AG04450 (cell line): ENCODE measurements at regions not wholly inside any gene's neighbourhood (a gene's known extent, or its start where the extent isn't known, plus 50 kb on each side); places are given as distances from the start of the nearest gene placed in this dataset.

Experiments
- CTCF ChIA-PET: fragments of 300-600, 350-600 bp; formaldehyde crosslinking; extraction: SDS; loops from one replicate; lab custom pipeline; 2022; ENCODE audit warnings: antibody characterized with exemption, inconsistent platforms; lab: Charles Lee
- POLR2A ChIA-PET: fragments of 350-600 bp; formaldehyde crosslinking; extraction: SDS; loops from one replicate; lab custom pipeline; 2021; ENCODE audit warnings: antibody characterized with exemption, inconsistent platforms; lab: Yijun Ruan, JAX
- DNase-seq: peaks from one replicate; pipeline ENCODE4 v3.0.0-alpha.2; 2011; ENCODE audit warnings: low read depth, low spot score
- H3K27ac ChIP-seq: one replicate; pipeline ENCODE4 v1.5.1; 2012; ENCODE audit warnings: low read depth, low read length, control low read depth
- H3K27me3 ChIP-seq: one replicate; pipeline ENCODE4 v1.6.0; 2012; ENCODE audit warnings: low read length; ENCODE audit not compliant: control insufficient read depth, insufficient read depth
- H3K4me3 ChIP-seq: 2 replicates; pipeline ENCODE4 v1.5.1; 2011; ENCODE audit warnings: mild to moderate bottlenecking, low read depth, low read length, control low read depth
- H3K9me3 ChIP-seq: 2 replicates; pipeline ENCODE4 v1.5.1; 2012; ENCODE audit warnings: low read length; ENCODE audit not compliant: control insufficient read depth, insufficient read depth
- TF ChIP-seq, protein P1 (sequence below): IDR thresholded peaks from 2 replicates; pipeline ENCODE4 v1.5.1; 2011; ENCODE audit warnings: low read depth, low read length, control low read depth, inconsistent platforms

DNA sequence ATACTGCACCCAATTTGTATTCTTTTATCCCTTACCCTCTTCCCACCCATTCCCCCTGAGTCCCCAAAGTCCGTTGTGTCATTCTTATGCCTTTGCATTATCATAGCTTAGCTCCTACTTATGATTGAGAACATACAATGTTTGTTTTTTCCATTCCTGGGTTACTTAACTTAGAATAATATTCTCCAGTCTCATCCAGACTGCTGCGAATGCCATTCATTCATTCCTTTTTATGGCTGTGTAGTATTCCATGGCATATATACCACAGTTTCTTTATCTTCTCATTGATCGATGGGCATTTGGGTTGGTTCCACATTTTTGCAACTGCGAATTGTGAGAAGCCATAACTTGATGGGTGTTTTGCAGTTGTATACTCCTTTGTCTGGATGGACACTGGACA lies 62.8 kb downstream of the FHIP1A start:
- no peak overlapping the region for H3K27ac ChIP-seq
- H3K27me3 ChIP-seq, result peaks cover 4% of the 10 kb centered on the region
- no peak overlapping the region for H3K4me3 ChIP-seq
- TF ChIP-seq, protein P1, sequence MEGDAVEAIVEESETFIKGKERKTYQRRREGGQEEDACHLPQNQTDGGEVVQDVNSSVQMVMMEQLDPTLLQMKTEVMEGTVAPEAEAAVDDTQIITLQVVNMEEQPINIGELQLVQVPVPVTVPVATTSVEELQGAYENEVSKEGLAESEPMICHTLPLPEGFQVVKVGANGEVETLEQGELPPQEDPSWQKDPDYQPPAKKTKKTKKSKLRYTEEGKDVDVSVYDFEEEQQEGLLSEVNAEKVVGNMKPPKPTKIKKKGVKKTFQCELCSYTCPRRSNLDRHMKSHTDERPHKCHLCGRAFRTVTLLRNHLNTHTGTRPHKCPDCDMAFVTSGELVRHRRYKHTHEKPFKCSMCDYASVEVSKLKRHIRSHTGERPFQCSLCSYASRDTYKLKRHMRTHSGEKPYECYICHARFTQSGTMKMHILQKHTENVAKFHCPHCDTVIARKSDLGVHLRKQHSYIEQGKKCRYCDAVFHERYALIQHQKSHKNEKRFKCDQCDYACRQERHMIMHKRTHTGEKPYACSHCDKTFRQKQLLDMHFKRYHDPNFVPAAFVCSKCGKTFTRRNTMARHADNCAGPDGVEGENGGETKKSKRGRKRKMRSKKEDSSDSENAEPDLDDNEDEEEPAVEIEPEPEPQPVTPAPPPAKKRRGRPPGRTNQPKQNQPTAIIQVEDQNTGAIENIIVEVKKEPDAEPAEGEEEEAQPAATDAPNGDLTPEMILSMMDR, result no peak
- DNase-seq, result no peak
- ChIA-PET POLR2A (no interaction called here), CTCF (no interaction called here)
- no peaks in the 10 kb centered on the region for H3K9me3 ChIP-seq

DNA sequence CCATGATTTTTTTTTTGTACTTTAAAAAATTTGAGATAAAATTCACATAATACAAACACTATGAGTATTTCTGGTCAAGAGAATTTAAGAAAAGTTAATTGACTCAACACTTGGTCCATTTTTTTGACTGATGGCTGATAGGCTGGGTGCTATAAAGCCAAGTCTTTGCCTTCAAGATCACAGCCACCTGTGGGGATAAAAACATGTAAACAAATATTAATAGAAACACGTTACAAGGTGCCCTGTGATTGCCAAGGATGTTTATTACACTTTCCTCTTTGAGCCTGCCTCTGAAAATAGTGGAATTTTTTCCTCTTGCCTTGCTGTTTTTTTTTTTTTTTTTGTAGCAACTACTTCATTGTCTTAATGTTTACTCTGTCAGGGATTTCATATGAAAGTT lies 63.3 kb downstream of the FHIP1A start:
- Histone ChIP-seq H3K4me3 (no peak overlapping the region), H3K27ac (no peak overlapping the region), H3K27me3 (peaks cover 4% of the 10 kb centered on the region), H3K9me3 (no peaks in the 10 kb centered on the region)
- DNase-seq, result no peak
- TF ChIP-seq, protein P1, result no peak
- ChIA-PET POLR2A (no interaction called here), CTCF (no interaction called here)

DNA sequence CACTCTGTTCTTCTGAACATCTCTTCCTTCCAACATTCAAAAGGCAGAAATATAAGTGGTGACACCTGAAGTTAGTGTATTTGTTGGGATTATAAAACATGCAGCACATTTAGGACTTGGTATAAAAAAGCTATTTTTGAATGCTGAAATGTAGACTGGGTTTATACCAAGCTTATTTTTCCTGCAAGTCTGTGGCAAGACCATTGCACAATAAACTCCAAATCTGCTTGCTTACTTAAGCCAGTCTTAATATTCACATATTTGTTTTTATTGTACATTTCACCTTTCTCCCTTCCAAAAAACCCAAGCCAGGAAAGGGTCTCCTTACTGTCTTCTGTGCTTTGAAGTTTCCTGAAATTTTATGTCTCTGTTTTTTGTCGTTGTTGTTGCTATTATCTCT lies 63.7 kb downstream of the FHIP1A start:
- DNase-seq, result no peak
- TF ChIP-seq, protein P1, result no peak
- CTCF ChIA-PET, result no interaction called here
- POLR2A ChIA-PET, result no interaction called here
- H3K9me3 ChIP-seq, result no peaks in the 10 kb centered on the region
- H3K4me3 ChIP-seq, result no peak overlapping the region
- H3K27me3 ChIP-seq, result peaks cover 4% of the 10 kb centered on the region
- no peak overlapping the region for H3K27ac ChIP-seq

DNA sequence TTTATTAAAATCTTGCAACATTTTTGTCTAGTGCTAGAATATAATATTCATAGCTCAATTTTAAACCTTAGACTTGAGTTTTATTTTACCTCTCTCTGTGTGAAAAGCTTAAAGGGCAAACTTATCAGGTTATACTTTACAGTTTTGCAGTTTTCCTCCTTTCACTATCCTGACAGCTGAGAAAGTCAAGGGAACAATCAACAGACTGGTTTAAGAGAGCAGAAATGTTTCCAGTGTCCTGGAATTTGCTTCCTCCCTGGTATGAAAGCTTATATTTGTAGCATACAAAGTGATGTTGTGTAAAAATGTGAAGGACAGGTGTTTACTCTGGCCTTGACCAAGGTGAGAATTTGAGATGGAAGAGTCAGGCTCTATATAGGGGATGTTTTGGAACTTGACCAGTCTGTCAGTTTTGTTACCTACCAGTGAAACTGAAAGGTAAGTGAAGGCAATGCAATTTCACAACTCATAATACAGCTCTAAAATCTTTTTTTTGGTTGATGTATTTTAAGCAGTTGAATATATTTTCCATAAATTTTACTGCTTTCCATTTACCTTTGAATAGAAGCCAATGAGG lies 64.6 kb downstream of the FHIP1A start:
- TF ChIP-seq, protein P1, result no peak
- CTCF ChIA-PET, result interaction anchor here (0.7 kb wide), 1 partner anchor 375 kb away, joined by 3 read pairs; the partner anchor contains the start of gene RPS3A
- POLR2A ChIA-PET, result no interaction called here
- Histone ChIP-seq H3K9me3 (no peaks in the 10 kb centered on the region), H3K27me3 (peaks cover 4% of the 10 kb centered on the region), H3K4me3 (no peak overlapping the region), H3K27ac (no peak overlapping the region)
- no peak for DNase-seq

DNA sequence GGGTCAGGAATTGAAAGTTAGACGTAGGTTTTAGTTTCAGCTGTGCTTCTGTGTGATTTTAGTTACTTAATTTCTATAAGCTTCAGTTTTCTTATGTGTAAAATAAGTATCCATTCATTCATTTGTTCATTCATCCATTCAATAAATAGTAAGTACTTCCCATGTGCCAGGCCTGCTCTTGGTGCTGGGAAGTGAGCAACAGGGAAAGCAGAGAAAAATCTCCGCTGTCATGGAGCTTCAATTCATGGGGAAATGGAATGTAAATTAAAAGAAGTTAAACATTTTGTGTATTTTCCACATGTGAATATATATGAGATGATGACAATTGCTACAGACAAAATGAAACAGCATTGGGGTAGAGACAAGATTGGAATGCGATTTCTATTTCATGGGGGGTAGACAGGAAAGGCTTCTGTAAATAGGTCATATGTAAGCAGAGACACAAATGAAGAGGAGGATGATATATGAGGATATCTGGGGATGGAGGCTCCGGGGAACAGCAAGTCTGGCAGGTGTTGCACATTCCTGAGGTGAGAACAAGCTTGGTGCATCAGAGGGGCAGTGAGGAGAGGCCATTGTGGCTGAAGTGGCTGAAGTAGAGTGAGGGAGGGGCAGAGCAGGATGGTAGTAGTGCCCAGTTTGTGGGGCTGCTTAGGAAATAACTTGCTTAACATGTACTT lies 66.2 kb downstream of the FHIP1A start:
- DNase-seq, result no peak
- Histone ChIP-seq H3K27me3 (peaks cover 3% of the 10 kb centered on the region), H3K9me3 (no peaks in the 10 kb centered on the region), H3K4me3 (no peak overlapping the region), H3K27ac (no peak overlapping the region)
- ChIA-PET POLR2A (no interaction called here), CTCF (no interaction called here)
- TF ChIP-seq, protein P1, result no peak
